ENCODE measurements at regions not wholly inside any gene's neighbourhood (a gene's known extent, or its start where the extent isn't known, plus 50 kb on each side); places are given as distances from the start of the nearest gene placed in this dataset.
"Not testable (repeated sequence)": the region's sequence is repeated elsewhere in the genome, so short reads cannot be mapped to it uniquely, and the experiment has no call there.

GRCh38 chr2:12923907-12924610, 207.3 kb downstream of the TRIB2 start:
- FAIRE-seq (no peak), DNase-seq (ENCODE audit: extremely low spot score, insufficient read length, low read depth) (no peak)

DNA sequence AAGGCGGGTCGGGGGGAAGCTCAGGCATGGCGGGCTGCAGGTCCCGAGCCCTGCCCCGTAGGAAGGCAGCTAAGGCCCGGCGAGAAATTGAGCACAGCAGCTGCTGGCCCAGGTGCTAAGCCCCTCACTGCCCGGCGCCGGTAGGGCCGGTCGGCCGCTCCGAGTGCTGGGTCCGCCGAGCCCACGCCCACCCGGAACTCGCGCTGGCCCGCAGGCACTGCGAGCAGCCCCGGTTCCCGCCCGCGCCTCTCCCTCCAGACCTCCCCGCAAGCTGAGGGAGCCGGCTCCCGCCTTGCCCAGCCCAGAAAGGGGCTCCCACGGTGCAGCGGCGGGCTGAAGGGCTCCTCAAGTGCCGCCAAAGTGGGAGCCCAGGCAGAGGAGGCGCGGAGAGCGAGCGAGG, 209.9 kb downstream of the TRIB2 start:
- DNase-seq (ENCODE audit: extremely low spot score, insufficient read length, low read depth); FAIRE-seq: not testable (repeated sequence)

GRCh38 chr2:12928197-12928774, 211.6 kb downstream of the TRIB2 start:
- DNase-seq (ENCODE audit: extremely low spot score, insufficient read length, low read depth) (no peak), FAIRE-seq (no peak)

DNA sequence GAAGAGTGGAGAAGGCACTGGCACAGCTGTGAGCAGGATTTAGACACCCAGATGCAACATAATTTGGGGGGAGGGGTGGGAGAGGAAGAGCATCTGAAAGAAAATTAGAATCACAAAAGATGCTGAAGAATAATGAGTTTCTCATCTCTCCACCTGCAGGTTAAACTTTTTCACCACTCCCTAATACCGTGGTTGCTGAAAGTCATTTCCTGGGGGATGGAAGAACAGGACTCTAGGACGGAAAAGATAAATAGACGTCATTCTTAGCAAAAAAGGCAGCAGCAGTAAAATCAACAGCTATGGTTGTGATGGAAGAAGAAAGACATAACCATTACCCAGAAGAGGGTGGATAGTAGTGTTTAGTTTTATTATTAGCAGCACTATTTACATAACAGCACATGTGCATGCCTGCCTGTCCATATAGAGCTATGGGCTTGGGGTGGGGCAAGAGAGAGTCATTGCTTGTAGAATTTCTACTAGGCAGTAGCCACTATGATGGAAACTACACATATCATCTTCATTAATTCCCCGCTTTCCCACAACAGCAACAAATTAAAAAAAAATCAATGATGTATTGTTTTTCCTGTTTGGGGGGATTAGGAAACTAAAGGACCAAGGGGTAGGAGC, 212.2 kb downstream of the TRIB2 start:
- no peak for DNase-seq (ENCODE audit: extremely low spot score, insufficient read length, low read depth)
- FAIRE-seq, result no peak

DNA sequence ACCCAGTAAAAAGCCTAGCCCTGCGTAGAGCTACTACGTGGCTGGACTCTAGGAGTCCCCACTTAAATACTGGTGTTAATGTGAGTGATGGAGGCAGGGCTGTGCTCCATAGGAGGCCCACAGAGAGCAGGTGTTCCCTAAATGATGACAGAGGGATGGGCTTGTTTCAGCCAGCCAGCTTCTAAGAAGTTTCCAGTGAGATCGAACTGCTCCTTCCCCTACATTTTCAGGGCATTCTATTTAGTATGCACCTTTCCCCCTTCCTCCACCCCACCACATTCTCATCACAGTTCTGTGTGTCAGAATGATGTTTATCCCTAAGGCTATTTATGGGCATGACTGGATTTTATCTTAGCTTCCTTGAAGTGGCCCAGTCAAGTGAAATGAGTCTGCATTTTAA, 213.0 kb downstream of the TRIB2 start:
- FAIRE-seq (no peak), DNase-seq (ENCODE audit: extremely low spot score, insufficient read length, low read depth) (no peak)

- DNase-seq (ENCODE audit: extremely low spot score, insufficient read length, low read depth), result no peak
- no peak for FAIRE-seq
Observed at GRCh38 chr2:12930391-12930790, 213.7 kb downstream of the TRIB2 start.

- DNase-seq (ENCODE audit: extremely low spot score, insufficient read length, low read depth) (peak; percentile 11), FAIRE-seq (peak; percentile 63)
Observed at GRCh38 chr2:12931186-12931844, 214.6 kb downstream of the TRIB2 start.

DNA sequence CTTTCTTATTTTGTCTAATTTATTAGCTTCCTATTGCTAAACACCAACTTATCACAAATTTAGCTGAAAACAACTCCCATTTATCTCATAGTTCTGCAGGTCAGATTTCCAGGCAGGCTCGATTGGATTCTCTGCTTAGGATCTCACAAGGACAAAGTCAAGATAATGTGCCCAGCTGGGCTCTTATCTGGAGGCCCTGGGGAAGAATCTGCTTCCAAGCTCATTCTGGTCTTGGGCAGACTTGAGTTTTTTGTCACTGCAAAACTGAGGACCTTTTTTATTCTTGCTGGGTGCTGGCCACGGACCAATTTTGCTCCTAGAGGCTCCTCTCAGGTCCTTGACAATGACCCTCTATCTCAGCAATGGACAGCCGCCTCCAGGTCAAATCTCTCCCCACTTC, 215.5 kb downstream of the TRIB2 start:
- FAIRE-seq (no peak), DNase-seq (ENCODE audit: extremely low spot score, insufficient read length, low read depth) (no peak)

DNA sequence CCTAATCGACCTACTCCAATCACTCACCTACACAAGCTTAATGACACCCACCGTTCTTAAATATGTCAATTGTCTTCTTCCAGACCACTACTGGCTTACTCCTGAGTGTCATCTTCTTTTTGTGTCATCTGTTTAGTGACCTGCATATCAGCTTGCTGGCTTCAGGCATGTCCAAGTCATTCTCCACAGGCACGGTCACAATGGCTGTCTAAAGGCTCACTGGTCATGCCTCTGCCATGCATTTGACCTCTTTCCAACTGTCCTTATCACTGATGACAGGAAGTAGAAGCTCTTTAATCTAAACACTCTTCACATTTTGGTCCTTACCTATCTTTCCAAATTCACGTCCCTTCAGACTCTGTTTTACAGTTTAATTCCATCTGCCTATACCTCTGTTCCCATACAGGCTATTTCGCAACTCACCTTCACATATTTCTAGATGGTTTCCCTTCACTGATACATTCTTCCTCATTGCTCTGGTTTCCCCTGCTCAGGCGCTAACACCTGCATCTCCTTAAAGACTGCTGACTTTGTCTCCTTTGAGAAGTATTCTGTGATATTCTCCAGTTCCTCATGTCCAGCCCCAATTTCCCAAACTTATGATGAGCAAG, 217.5 kb downstream of the TRIB2 start:
- no peak for FAIRE-seq
- no peak for DNase-seq (ENCODE audit: extremely low spot score, insufficient read length, low read depth)

- no peak for DNase-seq (ENCODE audit: extremely low spot score, insufficient read length, low read depth)
- FAIRE-seq, result no peak
Observed at GRCh38 chr2:12935222-12935621, 218.5 kb downstream of the TRIB2 start.

DNA sequence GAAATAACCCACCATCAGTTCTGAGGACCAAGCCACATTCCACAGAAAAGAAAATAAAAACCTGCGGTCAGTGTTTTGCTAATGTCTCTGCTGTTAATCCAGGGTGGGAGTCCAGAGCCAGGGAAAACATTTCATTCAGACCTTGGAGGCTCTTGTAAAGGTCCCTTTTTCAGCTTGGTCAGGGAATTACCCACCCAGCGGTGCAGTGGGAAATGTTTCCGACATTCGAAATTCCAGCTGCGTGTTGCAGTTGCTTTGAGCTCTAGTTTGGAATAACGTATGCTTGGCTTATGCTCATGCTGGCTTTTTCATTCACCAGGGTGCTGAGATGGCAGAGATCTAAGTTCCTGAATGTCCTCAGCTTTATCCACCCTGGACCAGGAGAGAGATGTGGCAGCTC, 219.1 kb downstream of the TRIB2 start:
- FAIRE-seq (no peak), DNase-seq (ENCODE audit: extremely low spot score, insufficient read length, low read depth) (no peak)

GRCh38 chr2:12941203-12941602, 224.5 kb downstream of the TRIB2 start:
- DNase-seq (ENCODE audit: extremely low spot score, insufficient read length, low read depth) (no peak), FAIRE-seq (no peak)

DNA sequence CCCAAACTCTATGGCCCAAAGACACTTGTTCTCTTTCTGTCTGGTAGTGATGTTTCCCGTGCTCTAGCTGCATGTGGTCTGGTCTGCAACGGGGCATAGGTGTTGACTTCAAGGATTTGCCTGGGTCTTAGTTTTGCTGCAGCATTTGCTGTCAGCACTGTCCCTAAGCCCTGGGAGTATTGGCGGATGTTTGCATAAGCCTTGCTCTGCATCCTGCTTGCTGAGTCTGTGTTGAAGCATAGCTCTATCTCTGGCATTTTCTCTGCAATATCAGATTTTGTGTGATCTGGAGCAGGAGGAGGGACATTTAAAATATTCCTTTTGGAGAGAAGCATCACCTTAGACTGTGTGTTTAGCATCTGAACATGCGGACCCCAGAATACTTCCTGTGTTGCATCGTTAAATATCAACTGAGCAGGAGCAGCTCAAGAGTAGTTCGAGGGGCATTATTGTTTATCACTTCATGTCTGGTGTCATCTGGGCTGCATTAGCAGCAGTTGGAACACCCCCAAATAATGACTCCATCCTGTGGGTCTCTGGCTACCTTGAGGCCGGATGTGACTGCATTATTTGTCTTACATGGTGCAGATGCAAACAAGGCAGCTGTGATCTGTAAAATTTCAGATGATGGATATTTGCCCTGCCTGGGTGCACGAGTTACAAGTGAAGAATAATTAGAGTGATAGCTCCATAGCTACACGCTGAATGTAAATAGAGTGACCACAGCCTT, 231.7 kb downstream of the TRIB2 start:
- DNase-seq (ENCODE audit: extremely low spot score, insufficient read length, low read depth) (no peak), FAIRE-seq (no peak)

GRCh38 chr2:12948961-12949353, 232.2 kb downstream of the TRIB2 start:
- no peak for DNase-seq (ENCODE audit: extremely low spot score, insufficient read length, low read depth)
- FAIRE-seq, result peak; percentile 42

GRCh38 chr2:12949406-12949805, 232.7 kb downstream of the TRIB2 start:
- FAIRE-seq, result no peak
- DNase-seq (ENCODE audit: extremely low spot score, insufficient read length, low read depth), result no peak

GRCh38 chr2:12950174-12950573, 233.4 kb downstream of the TRIB2 start:
- DNase-seq (ENCODE audit: extremely low spot score, insufficient read length, low read depth), result no peak
- no peak for FAIRE-seq

DNA sequence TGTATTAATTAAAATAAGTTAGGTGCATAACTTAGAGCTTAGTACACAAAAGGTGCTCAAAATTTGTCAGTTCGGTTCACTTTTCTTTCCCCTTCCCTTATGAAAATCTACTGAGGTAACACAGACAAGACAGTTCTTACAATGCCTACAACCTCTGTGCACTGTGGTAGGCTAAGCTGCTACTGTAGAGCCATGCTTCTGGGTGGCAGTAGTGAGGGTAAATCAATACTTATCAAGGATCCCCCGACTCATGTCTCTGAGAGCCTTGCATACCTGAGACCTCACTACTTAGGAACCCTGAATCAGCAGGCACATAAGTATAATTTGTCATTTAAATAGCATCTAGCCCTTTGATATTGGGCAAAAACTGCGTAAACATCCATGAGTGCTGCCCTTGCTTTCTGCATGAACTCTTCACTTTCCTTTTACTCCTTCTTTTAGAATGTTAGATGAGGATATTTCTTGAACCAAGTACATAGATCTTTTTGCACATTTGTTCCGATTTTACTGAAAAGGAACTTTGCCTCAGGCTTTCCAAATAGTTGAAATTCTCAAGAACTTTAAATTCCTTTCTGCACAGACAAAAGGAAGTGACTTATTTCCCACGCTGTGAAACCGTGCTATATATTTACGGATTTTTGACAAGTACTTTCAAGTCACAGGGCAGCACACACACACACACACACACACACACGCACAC, 234.4 kb downstream of the TRIB2 start:
- FAIRE-seq (no peak), DNase-seq (ENCODE audit: extremely low spot score, insufficient read length, low read depth) (no peak)

GRCh38 chr2:12951657-12951973, 234.9 kb downstream of the TRIB2 start:
- DNase-seq (ENCODE audit: extremely low spot score, insufficient read length, low read depth) (no peak), FAIRE-seq (no peak)

DNA sequence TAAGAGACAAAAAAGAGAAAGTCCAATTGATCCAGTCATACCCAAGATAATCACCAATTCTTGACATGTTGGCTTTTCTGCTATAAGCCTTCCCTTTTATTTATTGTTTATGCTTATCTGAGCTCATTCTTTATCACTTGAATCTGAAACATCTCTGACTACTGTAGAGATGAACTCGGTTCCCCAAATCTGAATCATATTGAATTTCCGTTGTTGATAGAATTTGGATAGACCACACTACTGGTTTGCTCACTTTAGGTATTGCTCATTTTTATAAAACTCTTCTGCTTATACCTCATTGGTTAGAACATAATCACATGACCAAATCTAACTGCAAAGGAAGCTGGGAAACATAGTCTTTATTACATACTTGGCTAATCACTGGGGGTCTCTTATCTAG, 236.9 kb downstream of the TRIB2 start:
- FAIRE-seq (no peak), DNase-seq (ENCODE audit: extremely low spot score, insufficient read length, low read depth) (no peak)

GRCh38 chr2:12955864-12956263, 239.1 kb downstream of the TRIB2 start:
- no peak for FAIRE-seq
- no peak for DNase-seq (ENCODE audit: extremely low spot score, insufficient read length, low read depth)

Data from GM18507 (cell line).